ENCODE measurements at regions not wholly inside any gene's neighbourhood (a gene's known extent, or its start where the extent isn't known, plus 50 kb on each side); places are given as distances from the start of the nearest gene placed in this dataset.

GRCh38 chr4:136743238-136743637, 789.1 kb downstream of the PCDH18 start:
- H3K27ac ChIP-seq = no peak overlapping the region
- TF ChIP-seq CTCF (IDR thresholded peaks at IDR 0.05) (no peak), ZFX (IDR thresholded peaks at IDR 0.05; ENCODE audit: borderline replicate concordance) (no peak)

- TF ChIP-seq ZFX (IDR thresholded peaks at IDR 0.05; ENCODE audit: borderline replicate concordance) (no peak), CTCF (IDR thresholded peaks at IDR 0.05) (no peak)
- no peak overlapping the region for H3K27ac ChIP-seq
Measured at GRCh38 chr4:136742333-136742732, 790.0 kb downstream of the PCDH18 start.

- H3K27ac ChIP-seq = no peak overlapping the region
- TF ChIP-seq CTCF (IDR thresholded peaks at IDR 0.05) (no peak), ZFX (IDR thresholded peaks at IDR 0.05; ENCODE audit: borderline replicate concordance) (no peak)
Measured at GRCh38 chr4:136741468-136741867, 790.8 kb downstream of the PCDH18 start.

- no peak overlapping the region for H3K27ac ChIP-seq
- no peak for TF ChIP-seq CTCF (IDR thresholded peaks at IDR 0.05)
- TF ChIP-seq ZFX (IDR thresholded peaks at IDR 0.05; ENCODE audit: borderline replicate concordance) = no peak
Measured at GRCh38 chr4:136740326-136740725, 792.0 kb downstream of the PCDH18 start.

GRCh38 chr4:136737066-136737465, 795.2 kb downstream of the PCDH18 start:
- no peak for TF ChIP-seq ZFX (IDR thresholded peaks at IDR 0.05; ENCODE audit: borderline replicate concordance)
- TF ChIP-seq CTCF (IDR thresholded peaks at IDR 0.05) = no peak
- no peak overlapping the region for H3K27ac ChIP-seq

GRCh38 chr4:136731025-136731424, 801.3 kb downstream of the PCDH18 start:
- H3K27ac ChIP-seq = no peak overlapping the region
- TF ChIP-seq ZFX (IDR thresholded peaks at IDR 0.05; ENCODE audit: borderline replicate concordance) = no peak
- no peak for TF ChIP-seq CTCF (IDR thresholded peaks at IDR 0.05)

GRCh38 chr4:136725286-136726081, 806.8 kb downstream of the PCDH18 start:
- H3K27ac ChIP-seq = no peak overlapping the region
- TF ChIP-seq ZFX (IDR thresholded peaks at IDR 0.05; ENCODE audit: borderline replicate concordance) (no peak), CTCF (IDR thresholded peaks at IDR 0.05) (no peak)
